Stimulated activated CD4-positive, alpha-beta T cell treated with anti-CD3 and anti-CD28 coated beads, Interleukin-4, amount 100 ng/mL, for 24 hours (primary cell): ENCODE measurements at regions not wholly inside any gene's neighbourhood (a gene's known extent, or its start where the extent isn't known, plus 50 kb on each side); places are given as distances from the start of the nearest gene placed in this dataset.

ENCODE experiments used
- DNase-seq: peaks from one replicate; pipeline ENCODE4 v3.0.0-alpha.2; 2020

- DNase-seq = no peak
Measured at GRCh38 chr1:4150262-4150661, 250.2 kb upstream of the C1orf174 start.

GRCh38 chr1:4152266-4152665 lies 252.2 kb upstream of the C1orf174 start:
- no peak for DNase-seq

GRCh38 chr1:4153571-4153970 lies 253.5 kb upstream of the C1orf174 start:
- no peak for DNase-seq

GRCh38 chr1:4156241-4156973 lies 256.3 kb upstream of the C1orf174 start:
- DNase-seq = no peak

GRCh38 chr1:4160181-4160580 lies 260.1 kb upstream of the C1orf174 start:
- no peak for DNase-seq

- DNase-seq = no peak
Measured at GRCh38 chr1:4161366-4162006, 261.4 kb upstream of the C1orf174 start.

GRCh38 chr1:4164965-4165364 lies 264.9 kb upstream of the C1orf174 start:
- no peak for DNase-seq

- no peak for DNase-seq
Measured at GRCh38 chr1:4165686-4166300, 265.7 kb upstream of the C1orf174 start.

- DNase-seq = no peak
Measured at GRCh38 chr1:4166713-4167112, 266.6 kb upstream of the C1orf174 start.

- DNase-seq = no peak
Measured at GRCh38 chr1:4169991-4170390, 269.9 kb upstream of the C1orf174 start.

GRCh38 chr1:4170548-4171340 lies 270.7 kb upstream of the C1orf174 start:
- no peak for DNase-seq

- DNase-seq = no peak
Measured at GRCh38 chr1:4171480-4172450, 271.7 kb upstream of the C1orf174 start.

GRCh38 chr1:4172644-4173599 lies 272.9 kb upstream of the C1orf174 start:
- DNase-seq = no peak

GRCh38 chr1:4173731-4174130 lies 273.7 kb upstream of the C1orf174 start:
- DNase-seq = no peak

- no peak for DNase-seq
Measured at GRCh38 chr1:4174291-4175200, 274.5 kb upstream of the C1orf174 start.

GRCh38 chr1:4175566-4176405 lies 275.7 kb upstream of the C1orf174 start:
- DNase-seq = no peak

- DNase-seq = no peak
Measured at GRCh38 chr1:4176841-4177240, 276.8 kb upstream of the C1orf174 start.

- no peak for DNase-seq
Measured at GRCh38 chr1:4177425-4178150, 277.5 kb upstream of the C1orf174 start.
